Lower lobe of right lung (tissue), 2 donors: ENCODE measurements at regions not wholly inside any gene's neighbourhood (a gene's known extent, or its start where the extent isn't known, plus 50 kb on each side); places are given as distances from the start of the nearest gene placed in this dataset.

Experiments used
- ATAC-seq, 2 donors: fragments of 200-7000 bp; cut with Tn5 transposase; one replicate each; pipeline ENCODE4 v1.9.1; 2020 to 2022; ENCODE audit warnings: mild to moderate bottlenecking in 2 of 2, moderate library complexity in 2 of 2
- DNase-seq: peaks from one replicate; pipeline ENCODE4 v3.0.0-alpha.2; 2020
- H3K27ac ChIP-seq: fragments of 200-600 bp; one replicate; pipeline ENCODE4 v1.8.0; 2022
- H3K27me3 ChIP-seq: fragments of 200-600 bp; one replicate; pipeline ENCODE4 v1.8.0; 2022; ENCODE audit warnings: low read depth
- H3K36me3 ChIP-seq: fragments of 200-600 bp; one replicate; pipeline ENCODE4 v1.8.0; 2022; ENCODE audit warnings: mild to moderate bottlenecking
- H3K4me1 ChIP-seq: fragments of 200-600 bp; one replicate; pipeline ENCODE4 v1.8.0; 2022
- H3K4me3 ChIP-seq: fragments of 200-600 bp; one replicate; pipeline ENCODE4 v1.8.0; 2022; ENCODE audit warnings: mild to moderate bottlenecking
- H3K9me3 ChIP-seq: fragments of 200-600 bp; one replicate; pipeline ENCODE4 v1.8.0; 2022
- CTCF ChIP-seq: fragments of 200-600 bp; IDR thresholded peaks from one replicate; pipeline ENCODE4 v1.8.0; 2022; ENCODE audit warnings: antibody characterized with exemption, mild to moderate bottlenecking
- intact Hi-C: fragments of 100-400 bp; cut with DNase I; formaldehyde crosslinking; loops from one replicate; pipeline ENCODE4 v1.11.0; 2022
- donor health status: DM: no; HTN: yes; CAD: no; lungs with severe emphysema.

DNA sequence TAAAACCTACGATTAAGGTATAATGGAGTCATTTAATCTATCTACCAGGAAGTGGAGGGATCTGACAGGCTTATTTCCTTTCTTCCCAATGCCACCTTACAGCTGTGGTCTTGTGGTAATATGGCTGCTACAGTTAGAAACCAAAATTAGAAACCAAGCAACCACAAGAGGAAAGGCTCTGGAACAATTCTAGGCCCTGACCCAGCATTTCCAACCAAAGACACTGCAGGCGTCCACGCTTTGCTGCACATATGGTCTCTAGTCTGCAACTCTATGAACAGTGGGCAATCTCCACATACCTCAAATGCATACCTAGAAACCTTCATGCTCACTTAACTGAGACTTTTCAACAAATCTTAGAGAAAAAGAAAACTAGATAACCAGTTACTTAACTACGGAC, 339.1 kb downstream of the NFIB start:
- no peaks in the 10 kb centered on the region for H3K27me3 ChIP-seq
- DNase-seq (no peak), ATAC-seq (no peak)
- H3K27ac ChIP-seq, result no peak overlapping the region
- TF ChIP-seq CTCF, result no peak
- H3K9me3 ChIP-seq, result no peaks in the 10 kb centered on the region
- no peak overlapping the region for H3K4me3 ChIP-seq
- no peaks in the 10 kb centered on the region for H3K36me3 ChIP-seq
- intact Hi-C loops, result no loop called here
- H3K4me1 ChIP-seq, result no peaks in the 10 kb centered on the region

DNA sequence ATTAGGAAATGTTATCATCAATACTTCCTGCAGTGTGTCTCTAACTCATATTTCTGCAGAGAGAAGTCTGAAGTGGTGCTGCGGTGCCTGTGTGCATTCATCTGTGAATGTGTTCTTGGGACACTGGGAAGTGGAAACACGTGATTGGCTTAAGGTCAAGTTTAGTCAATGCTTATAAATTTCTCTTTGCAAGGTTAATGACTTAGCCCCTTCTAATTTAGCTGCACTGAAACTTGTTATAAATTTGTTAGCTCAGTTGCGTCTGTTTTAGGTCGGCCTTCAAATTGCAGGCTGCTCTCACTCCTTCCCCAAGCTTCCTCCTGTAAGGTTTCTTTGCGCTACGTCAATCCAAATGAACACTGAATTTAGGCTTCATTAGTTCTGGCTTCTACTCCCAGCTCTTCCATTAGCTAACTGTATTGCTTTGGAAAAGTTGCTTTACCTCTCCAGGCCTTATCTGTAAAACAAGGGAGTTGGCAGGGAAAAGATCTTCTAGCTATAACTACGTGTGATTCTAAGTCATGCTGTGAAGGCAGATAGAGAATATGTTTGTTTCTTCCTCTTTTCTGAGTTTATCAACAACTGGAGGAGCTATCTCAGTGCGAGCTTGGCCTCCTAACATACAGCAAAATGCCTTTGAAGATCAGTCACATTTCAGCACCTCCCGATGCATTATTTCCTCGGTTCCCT, 341.8 kb downstream of the NFIB start:
- H3K36me3 ChIP-seq, result no peaks in the 10 kb centered on the region
- no peak for ATAC-seq
- no peaks in the 10 kb centered on the region for H3K9me3 ChIP-seq
- no peak for TF ChIP-seq CTCF
- DNase-seq, result no peak
- H3K27ac ChIP-seq, result no peak overlapping the region
- H3K27me3 ChIP-seq, result no peaks in the 10 kb centered on the region
- intact Hi-C loops, result no loop called here
- no peaks in the 10 kb centered on the region for H3K4me1 ChIP-seq
- no peak overlapping the region for H3K4me3 ChIP-seq

DNA sequence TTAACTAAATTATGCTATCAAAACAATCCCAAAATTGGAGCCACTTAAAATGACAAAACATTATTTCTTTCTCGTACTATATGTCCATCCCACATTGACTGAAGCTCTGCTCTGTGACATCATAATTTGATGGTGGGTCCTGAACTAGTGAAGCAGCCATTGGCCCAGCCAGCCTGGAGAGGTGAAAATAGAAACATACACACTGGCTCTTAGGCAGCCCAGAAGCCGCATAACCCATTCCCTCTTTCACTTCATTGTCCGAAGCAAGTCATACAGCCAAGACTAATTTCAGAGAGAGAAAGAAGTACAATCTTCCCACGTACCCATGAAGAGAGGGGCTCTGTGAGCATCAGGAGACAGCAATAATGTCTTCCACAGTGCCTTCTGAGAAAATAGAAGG, 342.5 kb downstream of the NFIB start:
- Histone ChIP-seq H3K36me3 (no peaks in the 10 kb centered on the region), H3K27ac (no peak overlapping the region), H3K9me3 (no peaks in the 10 kb centered on the region), H3K4me1 (no peaks in the 10 kb centered on the region), H3K4me3 (no peak overlapping the region), H3K27me3 (no peaks in the 10 kb centered on the region)
- DNase-seq (no peak), ATAC-seq (no peak)
- no peak for TF ChIP-seq CTCF
- intact Hi-C loops, result no loop called here

GRCh38 chr9:13970426-13970825, 343.5 kb downstream of the NFIB start:
- intact Hi-C loops, result no loop called here
- H3K4me3 ChIP-seq, result no peak overlapping the region
- TF ChIP-seq CTCF, result no peak
- H3K4me1 ChIP-seq, result no peaks in the 10 kb centered on the region
- H3K9me3 ChIP-seq, result no peaks in the 10 kb centered on the region
- H3K27ac ChIP-seq, result no peak overlapping the region
- no peaks in the 10 kb centered on the region for H3K27me3 ChIP-seq
- no peaks in the 10 kb centered on the region for H3K36me3 ChIP-seq
- ATAC-seq (no peak), DNase-seq (no peak)

DNA sequence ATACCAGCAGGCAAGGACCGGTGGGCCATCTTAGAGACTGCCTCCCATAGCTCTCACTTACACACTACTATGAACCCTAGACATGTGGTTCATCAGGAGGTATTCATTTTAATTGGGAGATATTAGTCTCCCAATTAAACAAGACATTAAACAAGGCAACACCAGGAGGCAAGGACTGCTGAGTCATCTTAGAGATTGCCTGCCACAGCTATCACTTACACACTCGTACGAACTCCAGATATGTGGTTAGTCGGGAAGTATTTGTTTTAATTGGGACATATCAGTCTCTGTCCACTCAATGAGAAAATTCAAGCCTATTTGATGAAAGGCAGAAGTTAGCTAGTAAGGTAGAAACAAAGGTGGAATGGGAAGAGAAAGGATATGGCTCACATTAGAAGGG, 343.9 kb downstream of the NFIB start:
- Histone ChIP-seq H3K27ac (no peak overlapping the region), H3K36me3 (no peaks in the 10 kb centered on the region), H3K27me3 (no peaks in the 10 kb centered on the region), H3K9me3 (no peaks in the 10 kb centered on the region), H3K4me1 (no peaks in the 10 kb centered on the region), H3K4me3 (no peak overlapping the region)
- TF ChIP-seq CTCF, result no peak
- DNase-seq, result no peak
- intact Hi-C loops, result no loop called here
- ATAC-seq, result no peak
